ENCODE measurements at regions not wholly inside any gene's neighbourhood (a gene's known extent, or its start where the extent isn't known, plus 50 kb on each side); places are given as distances from the start of the nearest gene placed in this dataset.

- TF ChIP-seq POLR2AphosphoS5 (IDR thresholded peaks at IDR 0.05) = no peak
- no peak for TF ChIP-seq EZH2 (IDR thresholded peaks at IDR 0.05; ENCODE audit: borderline replicate concordance, insufficient read depth, low read length, poor library complexity, severe bottlenecking)
- TF ChIP-seq CTCF (IDR thresholded peaks at IDR 0.05; ENCODE audit: poor library complexity, severe bottlenecking) = no peak
- no peak for TF ChIP-seq RAD21 (conservative IDR thresholded peaks at IDR 0.05)
These were observed 305.7 kb upstream of the MDFIC2 start for GRCh38 chr3:70618151-70618550.

Data from neural cell (in vitro differentiated cells).